ENCODE measurements at regions not wholly inside any gene's neighbourhood (a gene's known extent, or its start where the extent isn't known, plus 50 kb on each side); places are given as distances from the start of the nearest gene placed in this dataset.

DNA sequence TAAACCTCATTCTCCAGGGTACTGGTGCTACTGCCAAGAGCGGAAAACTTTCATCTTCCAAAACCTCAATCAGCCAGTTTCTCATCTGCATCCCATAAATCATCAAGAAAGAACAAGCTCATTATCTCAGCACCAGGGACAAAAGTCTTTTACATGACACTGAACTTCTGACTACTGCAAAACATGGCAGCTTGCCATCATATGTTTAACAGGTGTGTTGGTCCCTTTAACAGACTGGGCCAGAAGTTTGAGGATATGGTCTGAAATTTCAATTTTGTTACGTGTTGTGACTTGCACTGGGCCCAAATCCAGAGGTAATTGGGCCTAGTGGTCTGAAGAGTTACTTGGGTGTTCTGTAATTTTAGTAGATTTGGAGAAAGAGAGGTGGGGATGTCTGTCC lies 305.4 kb upstream of the SEL1L start:
- TF ChIP-seq CTCF (IDR thresholded peaks at IDR 0.05; ENCODE audit: insufficient read depth, low read depth, low read length, missing control alignments): no peak
- no peak for DNase-seq (ENCODE audit: low read depth)
- H3K4me3 ChIP-seq (ENCODE audit: low read depth, low read length): no peak overlapping the region

DNA sequence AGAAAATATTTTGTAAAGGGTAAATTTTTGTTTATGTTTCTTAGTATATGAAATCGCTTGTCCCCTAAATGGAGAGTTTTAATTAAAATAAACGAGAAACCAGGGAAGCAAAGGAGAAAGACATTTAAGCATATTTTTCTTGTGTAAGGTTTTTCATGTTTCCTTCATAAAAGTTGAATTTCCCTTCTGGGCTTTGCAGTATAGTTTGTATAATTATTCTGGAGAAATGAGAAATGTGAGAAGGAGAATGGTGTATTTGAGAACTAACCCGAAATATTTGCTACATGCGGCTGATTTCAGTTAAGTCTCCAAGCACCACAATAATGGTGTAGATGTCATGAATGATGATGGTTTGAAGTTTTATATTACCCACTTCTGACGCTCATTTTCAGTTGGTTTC lies 307.7 kb upstream of the SEL1L start:
- H3K4me3 ChIP-seq (ENCODE audit: low read depth, low read length): no peak overlapping the region
- no peak for TF ChIP-seq CTCF (IDR thresholded peaks at IDR 0.05; ENCODE audit: insufficient read depth, low read depth, low read length, missing control alignments)
- no peak for DNase-seq (ENCODE audit: low read depth)

GRCh38 chr14:81849714-81850113 lies 316.1 kb upstream of the SEL1L start:
- DNase-seq (ENCODE audit: low read depth): no peak
- TF ChIP-seq CTCF (IDR thresholded peaks at IDR 0.05; ENCODE audit: insufficient read depth, low read depth, low read length, missing control alignments): no peak
- H3K4me3 ChIP-seq (ENCODE audit: low read depth, low read length): no peak overlapping the region

DNA sequence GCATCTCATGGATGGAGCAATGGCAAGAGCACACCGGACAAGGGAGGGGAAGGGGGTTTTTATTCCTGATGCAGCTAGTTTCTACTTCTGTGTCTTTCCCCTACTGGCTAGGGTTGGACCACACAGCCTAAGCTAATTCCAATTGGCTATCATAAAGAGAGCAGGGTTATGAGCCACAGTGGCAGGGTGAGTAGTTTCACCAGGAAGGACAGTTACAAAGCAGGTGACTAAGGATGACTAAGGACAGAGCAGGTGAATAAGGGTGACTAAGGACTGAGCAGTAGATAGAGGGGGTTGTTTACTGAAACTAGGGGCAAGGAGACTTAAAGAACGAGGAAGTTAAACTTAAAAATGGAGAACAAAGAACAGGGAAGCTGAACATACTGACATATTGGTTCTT lies 321.4 kb upstream of the SEL1L start:
- H3K4me3 ChIP-seq (ENCODE audit: low read depth, low read length): no peak overlapping the region
- no peak for TF ChIP-seq CTCF (IDR thresholded peaks at IDR 0.05; ENCODE audit: insufficient read depth, low read depth, low read length, missing control alignments)
- no peak for DNase-seq (ENCODE audit: low read depth)

- DNase-seq (ENCODE audit: low read depth): no peak
- TF ChIP-seq CTCF (IDR thresholded peaks at IDR 0.05; ENCODE audit: insufficient read depth, low read depth, low read length, missing control alignments): no peak
- H3K4me3 ChIP-seq (ENCODE audit: low read depth, low read length): no peak overlapping the region
Measured at GRCh38 chr14:81859046-81859445, 325.4 kb upstream of the SEL1L start.

GRCh38 chr14:81868172-81868571 lies 334.5 kb upstream of the SEL1L start:
- no peak for TF ChIP-seq CTCF (IDR thresholded peaks at IDR 0.05; ENCODE audit: insufficient read depth, low read depth, low read length, missing control alignments)
- DNase-seq (ENCODE audit: low read depth): no peak
- H3K4me3 ChIP-seq (ENCODE audit: low read depth, low read length): no peak overlapping the region

- H3K4me3 ChIP-seq (ENCODE audit: low read depth, low read length): no peak overlapping the region
- no peak for TF ChIP-seq CTCF (IDR thresholded peaks at IDR 0.05; ENCODE audit: insufficient read depth, low read depth, low read length, missing control alignments)
- no peak for DNase-seq (ENCODE audit: low read depth)
Measured at GRCh38 chr14:81871706-81872105, 338.1 kb upstream of the SEL1L start.

Data from GM12865 (cell line).